ENCODE measurements at regions not wholly inside any gene's neighbourhood (a gene's known extent, or its start where the extent isn't known, plus 50 kb on each side); places are given as distances from the start of the nearest gene placed in this dataset.

DNA sequence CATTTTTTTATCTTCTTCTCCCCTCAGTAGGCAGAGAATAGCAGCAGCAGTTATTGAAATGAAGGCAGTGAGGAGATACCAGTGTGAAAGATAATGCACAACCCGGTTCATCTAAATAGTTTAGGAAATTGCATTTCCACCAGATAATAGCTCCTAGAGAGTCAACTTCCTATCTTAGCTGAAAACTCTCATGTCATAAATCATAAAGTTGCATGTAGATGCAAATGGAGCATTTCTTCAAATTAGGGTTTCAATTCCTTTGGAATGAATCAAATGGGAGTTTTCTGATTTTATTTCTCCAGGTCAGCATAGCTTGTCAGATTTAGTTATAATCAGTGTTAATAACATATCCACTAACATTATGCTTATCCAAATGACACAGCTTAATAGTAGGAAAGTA lies 335.3 kb downstream of the CNTNAP4 start:
- Histone ChIP-seq H3K4me1 (peaks cover 0 to 15% (median 4%) of the 10 kb centered on the region in 4 donors), H3K27me3 (no peaks in the 10 kb centered on the region), H3K9me3 (no peaks in the 10 kb centered on the region), H3K4me3 (no peak overlapping the region), H3K27ac (replicated peaks in 1 of 4) (no peak overlapping the region), H3K36me3 (no peaks in the 10 kb centered on the region)
- DNase-seq (ENCODE audit: extremely low spot score) = no peak
- TF ChIP-seq POLR2AphosphoS5 (IDR thresholded peaks at IDR 0.05) = no peak
- TF ChIP-seq POLR2A (IDR thresholded peaks at IDR 0.05; ENCODE audit: low read depth) = no peak
- TF ChIP-seq, protein P1, sequence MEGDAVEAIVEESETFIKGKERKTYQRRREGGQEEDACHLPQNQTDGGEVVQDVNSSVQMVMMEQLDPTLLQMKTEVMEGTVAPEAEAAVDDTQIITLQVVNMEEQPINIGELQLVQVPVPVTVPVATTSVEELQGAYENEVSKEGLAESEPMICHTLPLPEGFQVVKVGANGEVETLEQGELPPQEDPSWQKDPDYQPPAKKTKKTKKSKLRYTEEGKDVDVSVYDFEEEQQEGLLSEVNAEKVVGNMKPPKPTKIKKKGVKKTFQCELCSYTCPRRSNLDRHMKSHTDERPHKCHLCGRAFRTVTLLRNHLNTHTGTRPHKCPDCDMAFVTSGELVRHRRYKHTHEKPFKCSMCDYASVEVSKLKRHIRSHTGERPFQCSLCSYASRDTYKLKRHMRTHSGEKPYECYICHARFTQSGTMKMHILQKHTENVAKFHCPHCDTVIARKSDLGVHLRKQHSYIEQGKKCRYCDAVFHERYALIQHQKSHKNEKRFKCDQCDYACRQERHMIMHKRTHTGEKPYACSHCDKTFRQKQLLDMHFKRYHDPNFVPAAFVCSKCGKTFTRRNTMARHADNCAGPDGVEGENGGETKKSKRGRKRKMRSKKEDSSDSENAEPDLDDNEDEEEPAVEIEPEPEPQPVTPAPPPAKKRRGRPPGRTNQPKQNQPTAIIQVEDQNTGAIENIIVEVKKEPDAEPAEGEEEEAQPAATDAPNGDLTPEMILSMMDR (IDR thresholded peaks at IDR 0.05) = no peak
- TF ChIP-seq EP300 (IDR thresholded peaks at IDR 0.05) = no peak
- WGBS = 77% methylated on average over 1 of the region's 1 CpG
- intact Hi-C loops (cut with DNase I) = no loop called here

DNA sequence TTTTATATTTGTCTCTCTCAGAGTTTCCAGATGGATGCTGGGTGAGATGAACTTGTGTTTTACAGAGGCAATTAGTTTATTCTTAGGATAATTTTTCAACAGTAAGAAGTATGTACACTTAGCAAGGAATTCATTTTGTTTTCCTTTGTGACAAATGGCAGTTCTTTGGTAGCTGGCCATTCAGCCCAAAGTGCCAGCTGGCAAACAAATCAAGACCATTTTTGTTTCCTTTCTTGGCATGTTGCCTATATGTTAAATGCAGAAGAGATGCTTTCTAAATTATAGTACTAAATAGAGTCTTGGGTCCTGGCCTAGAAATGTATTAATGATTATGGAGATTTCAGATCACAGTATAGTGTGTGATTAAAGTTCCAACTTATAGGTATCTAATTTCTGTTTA lies 337.1 kb downstream of the CNTNAP4 start:
- Histone ChIP-seq H3K4me3 (no peak overlapping the region), H3K9me3 (no peaks in the 10 kb centered on the region), H3K27me3 (no peaks in the 10 kb centered on the region), H3K36me3 (no peaks in the 10 kb centered on the region), H3K4me1 (peaks cover 0 to 15% (median 4%) of the 10 kb centered on the region in 4 donors), H3K27ac (replicated peaks in 1 of 4) (no peak overlapping the region)
- DNase-seq (ENCODE audit: extremely low spot score) = no peak
- TF ChIP-seq POLR2A (IDR thresholded peaks at IDR 0.05; ENCODE audit: low read depth) (no peak), POLR2AphosphoS5 (IDR thresholded peaks at IDR 0.05) (no peak), EP300 (IDR thresholded peaks at IDR 0.05) (no peak)
- TF ChIP-seq, protein P1 (IDR thresholded peaks at IDR 0.05) = no peak
- intact Hi-C loops (cut with DNase I) = no loop called here

DNA sequence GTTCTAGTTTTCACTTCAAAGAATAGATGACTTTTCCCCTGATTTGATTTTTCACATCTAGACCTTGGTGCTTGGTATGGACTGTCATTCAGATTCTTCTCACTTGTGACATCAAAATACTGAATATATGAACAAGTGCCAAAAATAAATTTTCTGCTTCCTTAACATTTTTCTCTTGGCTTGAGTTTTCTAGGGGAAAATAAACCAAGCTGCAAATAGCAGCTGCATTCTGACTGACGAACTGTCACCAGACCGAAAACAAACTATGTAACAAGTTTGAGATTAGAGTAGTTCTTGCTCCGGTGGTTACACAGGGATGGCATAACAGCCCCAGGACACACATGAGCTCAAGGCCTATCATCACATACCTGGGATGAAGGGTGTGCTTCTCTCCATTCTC lies 345.7 kb downstream of the CNTNAP4 start:
- no peak for DNase-seq (ENCODE audit: extremely low spot score)
- Histone ChIP-seq H3K4me1 (no peaks in the 10 kb centered on the region), H3K36me3 (no peaks in the 10 kb centered on the region), H3K9me3 (no peaks in the 10 kb centered on the region), H3K27me3 (no peaks in the 10 kb centered on the region), H3K27ac (replicated peaks in 1 of 4) (no peak overlapping the region), H3K4me3 (no peak overlapping the region)
- TF ChIP-seq POLR2A (IDR thresholded peaks at IDR 0.05; ENCODE audit: low read depth) (no peak), POLR2AphosphoS5 (IDR thresholded peaks at IDR 0.05) (no peak), EP300 (IDR thresholded peaks at IDR 0.05) (no peak)
- TF ChIP-seq, protein P1 (IDR thresholded peaks at IDR 0.05) = no peak
- WGBS = 56% methylated on average over 3 of the region's 3 CpGs
- intact Hi-C loops (cut with DNase I) = no loop called here

DNA sequence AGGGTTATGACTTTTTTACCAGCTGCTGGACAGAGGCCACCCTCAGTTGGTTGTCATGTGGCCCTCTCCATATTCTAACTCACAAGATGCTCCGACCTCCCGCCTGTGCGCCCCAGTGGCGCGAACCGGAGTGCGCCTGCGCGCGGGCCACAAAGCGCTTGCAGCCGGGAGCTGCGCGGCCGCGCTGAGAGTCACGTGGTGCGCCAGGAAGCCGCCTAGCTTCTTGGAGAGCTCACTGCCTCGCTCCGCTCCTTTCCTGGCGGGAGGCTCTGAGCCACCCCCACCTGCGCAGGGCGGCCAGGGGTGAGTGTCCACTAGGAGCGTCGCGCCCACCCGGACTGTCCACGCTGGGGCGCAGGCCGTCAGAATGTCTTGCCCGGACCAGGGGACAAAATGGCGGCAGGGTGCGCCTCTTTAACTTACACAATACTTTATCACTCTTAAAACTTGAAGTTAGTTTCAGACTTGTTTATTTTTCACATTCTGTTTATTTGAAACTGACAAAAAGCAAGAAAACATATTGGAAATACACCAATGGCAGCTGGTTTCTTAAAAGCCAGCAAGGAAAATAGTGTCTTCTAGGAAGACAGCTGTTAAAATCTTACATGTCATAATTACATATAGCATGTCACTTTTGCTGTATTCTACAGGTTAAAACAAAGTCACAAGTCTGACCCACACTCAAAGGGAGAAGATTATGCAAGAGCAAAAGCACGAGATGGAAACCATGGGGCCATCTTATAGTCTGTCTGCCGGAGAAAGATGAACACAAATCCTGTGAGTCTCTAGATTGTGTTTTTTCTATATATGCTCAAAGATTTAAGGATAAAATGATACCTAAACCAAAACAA lies 357.9 kb downstream of the CNTNAP4 start:
- TF ChIP-seq POLR2AphosphoS5 (IDR thresholded peaks at IDR 0.05) (no peak), POLR2A (IDR thresholded peaks at IDR 0.05; ENCODE audit: low read depth) (no peak), EP300 (IDR thresholded peaks at IDR 0.05) (no peak)
- TF ChIP-seq, protein P1 (IDR thresholded peaks at IDR 0.05) = no peak
- Histone ChIP-seq H3K27me3 (no peaks in the 10 kb centered on the region), H3K9me3 (peaks cover 0 to 8% (median 2%) of the 10 kb centered on the region in 4 donors), H3K4me1 (no peaks in the 10 kb centered on the region), H3K36me3 (no peaks in the 10 kb centered on the region), H3K4me3 (peak overlapping the region in 2 of 4 donors; percentile 18 to 22), H3K27ac (replicated peaks in 1 of 4) (no peak overlapping the region)
- DNase-seq (ENCODE audit: extremely low spot score) = no peak
- intact Hi-C loops (cut with DNase I) = no loop called here
- WGBS = 76% methylated on average over 35 of the region's 36 CpGs
